H9 (cell line): ENCODE measurements at regions not wholly inside any gene's neighbourhood (a gene's known extent, or its start where the extent isn't known, plus 50 kb on each side); places are given as distances from the start of the nearest gene placed in this dataset.
A peak's percentile ranks its signal among the peaks of the same experiment; 100 is the strongest.

Experiments
- DNase-seq: peaks from one replicate; pipeline ENCODE4 v3.0.0-alpha.2; 2017
- H2AFZ ChIP-seq: one replicate; pipeline ENCODE4 v1.6.1; 2013; ENCODE audit warnings: mild to moderate bottlenecking, low read length, control low read depth, moderate library complexity
- H2AK5ac ChIP-seq: 2 replicates; pipeline ENCODE4 v1.6.1; 2013; ENCODE audit warnings: low read length, control low read depth, mixed read lengths; ENCODE audit not compliant: insufficient read length
- H2BK120ac ChIP-seq: one replicate; pipeline ENCODE4 v1.6.1; 2013; ENCODE audit warnings: low read depth, mild to moderate bottlenecking, low read length, control low read depth, inconsistent platforms; ENCODE audit not compliant: poor library complexity, severe bottlenecking
- H2BK12ac ChIP-seq: 2 replicates; pipeline ENCODE4 v1.6.1; 2013; ENCODE audit warnings: low read length, control low read depth, mixed read lengths, low read depth; ENCODE audit not compliant: insufficient read length
- H2BK15ac ChIP-seq: 2 replicates; pipeline ENCODE4 v1.6.1; 2013; ENCODE audit warnings: low read depth, low read length, control low read depth
- H2BK20ac ChIP-seq: one replicate; pipeline ENCODE4 v1.6.1; 2013; ENCODE audit warnings: low read depth, mild to moderate bottlenecking, low read length, control low read depth, inconsistent platforms; ENCODE audit not compliant: poor library complexity, severe bottlenecking
- H2BK5ac ChIP-seq: 2 replicates; pipeline ENCODE4 v1.6.1; 2013; ENCODE audit warnings: low read length, control low read depth, mixed read lengths; ENCODE audit not compliant: insufficient read length
- H3K14ac ChIP-seq: 2 replicates; pipeline ENCODE4 v1.6.1; 2013; ENCODE audit warnings: low read length, control low read depth; ENCODE audit not compliant: insufficient read depth
- H3K18ac ChIP-seq: 2 replicates; pipeline ENCODE4 v1.6.1; 2013; ENCODE audit warnings: low read depth, mild to moderate bottlenecking, mixed read lengths, low read length, control low read depth; ENCODE audit not compliant: insufficient read length
- H3K23ac ChIP-seq: 2 replicates; pipeline ENCODE4 v1.6.1; 2013; ENCODE audit warnings: low read length, control low read depth, mixed read lengths, low read depth; ENCODE audit not compliant: insufficient read length
- H3K23me2 ChIP-seq: 2 replicates; pipeline ENCODE4 v1.6.1; 2013; ENCODE audit warnings: low read depth, mild to moderate bottlenecking, mixed read lengths, low read length, control low read depth; ENCODE audit not compliant: insufficient read length, poor library complexity, severe bottlenecking
- H3K27ac ChIP-seq: 2 replicates; pipeline ENCODE4 v1.5.1; 2013; ENCODE audit warnings: low read length, control low read depth, mixed read lengths, low read depth; ENCODE audit not compliant: insufficient read length
- H3K27me3 ChIP-seq: 2 replicates; pipeline ENCODE4 v1.6.1; 2013; ENCODE audit warnings: low read length, control low read depth, inconsistent platforms; ENCODE audit not compliant: insufficient read depth
- H3K4ac ChIP-seq: 2 replicates; pipeline ENCODE4 v1.6.1; 2013; ENCODE audit warnings: low read depth, mild to moderate bottlenecking, control low read depth, inconsistent platforms, low read length, moderate library complexity
- H3K4me1 ChIP-seq: 2 replicates; pipeline ENCODE4 v1.6.1; 2013; ENCODE audit warnings: low read length, control low read depth, inconsistent platforms; ENCODE audit not compliant: insufficient read depth
- H3K4me2 ChIP-seq: 2 replicates; pipeline ENCODE4 v1.6.1; 2013; ENCODE audit warnings: low read length, control low read depth, mixed read lengths; ENCODE audit not compliant: insufficient read length, insufficient read depth
- H3K56ac ChIP-seq: 2 replicates; pipeline ENCODE4 v1.6.1; 2013; ENCODE audit warnings: low read depth, mild to moderate bottlenecking, mixed read lengths, low read length, control low read depth; ENCODE audit not compliant: insufficient read length
- H3K79me1 ChIP-seq: 2 replicates; pipeline ENCODE4 v1.6.1; 2013; ENCODE audit warnings: low read depth, mild to moderate bottlenecking, moderate library complexity, low read length, control low read depth, inconsistent platforms; ENCODE audit not compliant: insufficient read depth, poor library complexity, severe bottlenecking
- H3K79me2 ChIP-seq: 2 replicates; pipeline ENCODE4 v1.6.1; 2013; ENCODE audit warnings: low read length, control low read depth, inconsistent platforms; ENCODE audit not compliant: insufficient read depth
- H3K9ac ChIP-seq: 2 replicates; pipeline ENCODE4 v1.6.1; 2013; ENCODE audit warnings: low read length, control low read depth, mixed read lengths; ENCODE audit not compliant: insufficient read length; ENCODE audit errors: extremely low read depth
- H3K9me3 ChIP-seq: one replicate; pipeline ENCODE4 v1.6.1; 2013; ENCODE audit warnings: low read depth, low read length, inconsistent platforms; ENCODE audit not compliant: control insufficient read depth
- H3T11ph ChIP-seq: one replicate; pipeline ENCODE4 v1.6.1; 2013; ENCODE audit warnings: mild to moderate bottlenecking, low read length, control low read depth, inconsistent platforms
- H4K20me1 ChIP-seq: one replicate; pipeline ENCODE4 v1.6.1; 2013; ENCODE audit not compliant: control insufficient read depth, insufficient read length, insufficient read depth
- H4K5ac ChIP-seq: 2 replicates; pipeline ENCODE4 v1.6.1; 2013; ENCODE audit warnings: low read depth, mild to moderate bottlenecking, mixed read lengths, low read length, control low read depth; ENCODE audit not compliant: insufficient read length
- H4K8ac ChIP-seq: replicated peaks from 2 replicates; pipeline ENCODE4 v1.6.1; 2013; ENCODE audit warnings: low read length, control low read depth, mixed read lengths, low read depth; ENCODE audit not compliant: insufficient read length
- H4K91ac ChIP-seq: 2 replicates; pipeline ENCODE4 v1.6.1; 2013; ENCODE audit warnings: low read depth, mild to moderate bottlenecking, moderate library complexity, mixed read lengths, low read length, control low read depth; ENCODE audit not compliant: insufficient read length
- H3K27ac Mint-ChIP-seq, 3 experiments: 2 replicates in 2 of 3; 3 replicates in 1 of 3; pipeline ENCODE4 v1.8.0; 2020 to 2021; ENCODE audit warnings: mixed read lengths in 3 of 3, mild to moderate bottlenecking in 1 of 3, moderate library complexity in 1 of 3
- H3K27me3 Mint-ChIP-seq: 2 replicates; pipeline ENCODE4 v1.8.0; 2021; ENCODE audit warnings: low read depth, mild to moderate bottlenecking, moderate library complexity, mixed read lengths
- H3K36me3 Mint-ChIP-seq, 3 experiments: 2 replicates in 2 of 3; 3 replicates in 1 of 3; pipeline ENCODE4 v1.8.0; 2020 to 2021; ENCODE audit warnings: low read depth in 3 of 3, mixed read lengths in 3 of 3; ENCODE audit not compliant: insufficient read depth in 1 of 3
- H3K4me1 Mint-ChIP-seq, 2 experiments: 2 replicates each; pipeline ENCODE4 v1.8.0; 2020; ENCODE audit warnings: mixed read lengths in 2 of 2
- H3K4me3 Mint-ChIP-seq, 2 experiments: 2 replicates in 1 of 2; 3 replicates in 1 of 2; pipeline ENCODE4 v1.8.0; 2020 to 2021; ENCODE audit warnings: mild to moderate bottlenecking in 2 of 2, mixed read lengths in 2 of 2, moderate library complexity in 1 of 2
- H3K9me3 Mint-ChIP-seq, 2 experiments: 2 replicates in 1 of 2; 3 replicates in 1 of 2; pipeline ENCODE4 v1.8.0; 2020; ENCODE audit warnings: mild to moderate bottlenecking in 2 of 2, mixed read lengths in 2 of 2, moderate library complexity in 1 of 2
- CTCF ChIP-seq: fragments of 200-600 bp; sonication (generic); conservative IDR thresholded peaks from 3 replicates; pipeline ENCODE4 v1.8.0; 2021; ENCODE audit warnings: antibody characterized with exemption, mild to moderate bottlenecking
- WGBS: extraction: QIAGEN DNeasy Blood & Tissue Kit; methylation state at CpG from one replicate; pipeline ENCODE4 v1.1.7; 2013; ENCODE audit warnings: missing lambda C conversion rate, low lambda C conversion rate, mixed read lengths; ENCODE audit not compliant: insufficient read length; ENCODE audit errors: extremely low coverage; 5-methylcytosine and 5-hydroxymethylcytosine counted together

DNA sequence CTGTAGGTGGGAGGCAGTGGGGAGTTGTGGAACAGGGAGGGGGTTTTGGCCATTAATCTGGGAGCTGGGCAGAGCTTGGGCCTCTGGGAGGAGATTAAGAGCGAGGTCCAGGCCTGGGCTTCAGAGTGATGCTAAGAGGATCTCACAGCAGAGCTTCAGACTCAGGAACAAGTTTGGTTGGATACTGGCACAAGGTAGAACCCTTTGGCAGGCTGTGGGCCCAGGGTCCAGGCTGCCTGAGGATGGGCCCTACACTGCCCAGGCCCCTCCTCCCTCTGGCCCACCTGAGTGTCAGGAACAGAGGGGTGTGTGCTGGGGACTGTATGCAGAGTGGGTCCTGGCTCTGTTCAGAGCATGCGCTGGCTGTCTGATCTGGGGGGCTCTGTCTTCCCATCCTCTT is 334.9 kb downstream of the CYP26B1 start:
- H3K79me1 ChIP-seq = no peaks in the 10 kb centered on the region
- H3K14ac ChIP-seq = no peak overlapping the region
- no peaks in the 10 kb centered on the region for H3K23me2 ChIP-seq
- H2BK120ac ChIP-seq = no peak overlapping the region
- no peak overlapping the region for H2BK20ac ChIP-seq
- H3K4me2 ChIP-seq = no peak overlapping the region
- Mint-ChIP-seq H3K9me3 (no peaks in the 10 kb centered on the region; a peak in 2 of 5 replicates), H3K27me3 (peaks cover 6% of the 10 kb centered on the region), H3K36me3 (no peaks in the 10 kb centered on the region), H3K4me1 (no peaks in the 10 kb centered on the region), H3K27ac (no peak overlapping the region), H3K4me3 (no peak overlapping the region)
- WGBS = no CpG with 5 or more reads among the region's 2 CpGs
- no peak overlapping the region for H4K91ac ChIP-seq
- H3K9ac ChIP-seq = no peak overlapping the region
- H2BK15ac ChIP-seq = no peak overlapping the region
- H3K9me3 ChIP-seq = no peaks in the 10 kb centered on the region
- no peak overlapping the region for H2AK5ac ChIP-seq
- no peak overlapping the region for H2BK5ac ChIP-seq
- no peak for TF ChIP-seq CTCF
- H3K23ac ChIP-seq = no peak overlapping the region
- H3K4ac ChIP-seq = no peak overlapping the region
- H2BK12ac ChIP-seq = no peak overlapping the region
- H4K5ac ChIP-seq = no peak overlapping the region
- no peaks in the 10 kb centered on the region for H3K79me2 ChIP-seq
- H3K27me3 ChIP-seq = no peaks in the 10 kb centered on the region
- no peaks in the 10 kb centered on the region for H3K4me1 ChIP-seq
- H3K56ac ChIP-seq = no peak overlapping the region
- no peak overlapping the region for H3T11ph ChIP-seq
- H4K20me1 ChIP-seq = no peaks in the 10 kb centered on the region
- DNase-seq = peak; percentile 3
- H4K8ac ChIP-seq = no peak overlapping the region
- no peak overlapping the region for H2AFZ ChIP-seq
- H3K27ac ChIP-seq = no peak overlapping the region
- H3K18ac ChIP-seq = no peak overlapping the region
